Kidney epithelial cell (primary cell): ENCODE measurements at regions not wholly inside any gene's neighbourhood (a gene's known extent, or its start where the extent isn't known, plus 50 kb on each side); places are given as distances from the start of the nearest gene placed in this dataset.

Experiments used
- DNase-seq: peaks from one replicate; pipeline ENCODE4 v3.0.0-alpha.2; 2010; ENCODE audit warnings: low read depth
- H3K27me3 ChIP-seq: 2 replicates; pipeline ENCODE4 v1.6.0; 2011; ENCODE audit warnings: low read length; ENCODE audit not compliant: control insufficient read depth, insufficient read depth
- H3K36me3 ChIP-seq: 2 replicates; pipeline ENCODE4 v1.5.1; 2011; ENCODE audit warnings: low read length; ENCODE audit not compliant: control insufficient read depth, insufficient read depth
- H3K4me3 ChIP-seq: 2 replicates; pipeline ENCODE4 v1.5.1; 2011; ENCODE audit warnings: low read depth, mild to moderate bottlenecking, control low read depth, low read length
- CTCF ChIP-seq: IDR thresholded peaks from 2 replicates; pipeline ENCODE4 v1.5.1; 2011; ENCODE audit warnings: mild to moderate bottlenecking, moderate library complexity, low read length, control low read depth, inconsistent platforms; ENCODE audit not compliant: insufficient read depth, poor library complexity, severe bottlenecking

- no peaks in the 10 kb centered on the region for H3K27me3 ChIP-seq
- no peak for DNase-seq
- H3K36me3 ChIP-seq, result no peaks in the 10 kb centered on the region
- no peak overlapping the region for H3K4me3 ChIP-seq
- TF ChIP-seq CTCF, result no peak
These were observed 163.0 kb upstream of the CDH5 start for GRCh38 chr16:66203476-66203875.

GRCh38 chr16:66199189-66199588 lies 167.3 kb upstream of the CDH5 start:
- H3K4me3 ChIP-seq, result no peak overlapping the region
- DNase-seq, result no peak
- no peak for TF ChIP-seq CTCF
- H3K27me3 ChIP-seq, result no peaks in the 10 kb centered on the region
- no peaks in the 10 kb centered on the region for H3K36me3 ChIP-seq

GRCh38 chr16:66198641-66199040 lies 167.8 kb upstream of the CDH5 start:
- no peak for DNase-seq
- no peaks in the 10 kb centered on the region for H3K36me3 ChIP-seq
- TF ChIP-seq CTCF, result no peak
- H3K27me3 ChIP-seq, result no peaks in the 10 kb centered on the region
- H3K4me3 ChIP-seq, result no peak overlapping the region

- no peaks in the 10 kb centered on the region for H3K36me3 ChIP-seq
- DNase-seq, result no peak
- H3K27me3 ChIP-seq, result no peaks in the 10 kb centered on the region
- TF ChIP-seq CTCF, result no peak
- no peak overlapping the region for H3K4me3 ChIP-seq
These were observed 168.7 kb upstream of the CDH5 start for GRCh38 chr16:66197668-66198278.

- no peak for DNase-seq
- no peak overlapping the region for H3K4me3 ChIP-seq
- TF ChIP-seq CTCF, result no peak
- H3K36me3 ChIP-seq, result no peaks in the 10 kb centered on the region
- no peaks in the 10 kb centered on the region for H3K27me3 ChIP-seq
These were observed 169.7 kb upstream of the CDH5 start for GRCh38 chr16:66196770-66197169.

- H3K4me3 ChIP-seq, result no peak overlapping the region
- TF ChIP-seq CTCF, result no peak
- H3K27me3 ChIP-seq, result no peaks in the 10 kb centered on the region
- no peaks in the 10 kb centered on the region for H3K36me3 ChIP-seq
- DNase-seq, result no peak
These were observed 171.6 kb upstream of the CDH5 start for GRCh38 chr16:66194866-66195265.
